Pancreas (tissue), 10 donors: ENCODE measurements at regions not wholly inside any gene's neighbourhood (a gene's known extent, or its start where the extent isn't known, plus 50 kb on each side); places are given as distances from the start of the nearest gene placed in this dataset.

Experiments
- ATAC-seq, 4 donors: fragments of 200-7000 bp; cut with Tn5 transposase; one replicate each; pipeline versions ENCODE4 v1.8.0 to v1.9.1; 2020; ENCODE audit warnings: mild to moderate bottlenecking in 4 of 4, moderate library complexity in 4 of 4
- DNase-seq, 6 donors: peaks; one replicate each; pipeline ENCODE4 v3.0.0-alpha.2; 2020
- FAIRE-seq: peaks from 2 replicates; lab custom pipeline; 2012; peaks lifted over from hg19 to GRCh38; lab: Jason Lieb, UNC
- H3K27ac ChIP-seq, 4 donors: fragments of 200-600 bp; sonication (generic); 1 replicate in 3 of 4; 2 replicates in 1 of 4; pipeline versions ENCODE4 v1.5.0 to v1.8.0; 2020
- H3K27me3 ChIP-seq, 4 donors: fragments of 200-600 bp; one replicate each; pipeline ENCODE4 v1.8.0; 2021
- H3K36me3 ChIP-seq, 3 donors: fragments of 200-600 bp; sonication (generic) in 1 of 3; one replicate each; pipeline versions ENCODE4 v1.5.0 to v1.8.0; 2020 to 2021
- H3K4me1 ChIP-seq, 3 donors: fragments of 200-600 bp; one replicate each; pipeline ENCODE4 v1.8.0; 2021
- H3K4me3 ChIP-seq, 4 donors: fragments of 200-600 bp; sonication (generic) in 2 of 4; one replicate each; pipeline versions ENCODE4 v1.5.0 to v1.8.0; 2020 to 2021
- H3K9me3 ChIP-seq, 4 donors: fragments of 200-600 bp; one replicate each; pipeline ENCODE4 v1.8.0; 2021
- WGBS, 2 donors: extraction: QIAGEN DNeasy Blood & Tissue Kit; methylation state at CpG; one replicate each; pipeline ENCODE4 v1.1.7; 2013; 5-methylcytosine and 5-hydroxymethylcytosine counted together
- intact Hi-C, 3 donors: fragments of 100-400 bp; cut with DNase I; formaldehyde crosslinking; loops; one replicate each; pipeline versions ENCODE4 v1.11.1 to v1.14.2; 2022
- TF ChIP-seq, protein P1 (sequence below), 4 donors: fragments of 200-600 bp; sonication (generic) in 3 of 4; IDR thresholded peaks; one replicate each; pipeline versions ENCODE4 v1.5.0 to v1.8.0; 2021; ENCODE audit warnings: antibody characterized with exemption in 4 of 4
- donor health status: healthy with polysubstance abuse.
- donor health status: DM: no; HTN: no; CAD: no; lungs with moderate emphysema.
- donor health status: DM: no; HTN: no; CAD: no.
- donor health status: control.
- donor health status: control.
- donor health status: Bipolar disorder and iron deficiency.
- donor health status: DM: yes; HTN: yes; CAD: no.
- donor health status: DM: no; HTN: no; CAD: no.
- donor health status: DM: no; HTN: no; CAD: no.
- donor health status: DM: yes; HTN: yes; CAD: no.

DNA sequence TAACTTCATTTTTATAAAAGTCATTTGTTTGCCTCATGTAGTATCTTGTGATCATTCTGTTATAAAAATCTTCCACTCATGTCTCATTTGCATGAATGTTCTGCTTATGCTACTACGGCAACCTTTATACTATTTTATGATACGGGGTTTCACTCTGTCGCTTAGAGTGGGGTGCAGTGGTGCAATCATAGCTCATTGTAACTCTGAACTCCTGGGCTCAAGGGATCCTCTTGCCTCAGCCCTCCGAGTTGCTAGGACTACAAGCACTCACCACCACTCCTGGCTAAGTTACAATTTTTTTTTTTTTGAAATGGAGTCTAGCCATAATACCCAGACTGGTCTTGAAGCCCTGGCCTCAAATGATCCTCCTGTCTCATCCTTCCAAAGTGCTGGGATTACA, 154.4 kb upstream of the PREP start:
- TF ChIP-seq, protein P1, sequence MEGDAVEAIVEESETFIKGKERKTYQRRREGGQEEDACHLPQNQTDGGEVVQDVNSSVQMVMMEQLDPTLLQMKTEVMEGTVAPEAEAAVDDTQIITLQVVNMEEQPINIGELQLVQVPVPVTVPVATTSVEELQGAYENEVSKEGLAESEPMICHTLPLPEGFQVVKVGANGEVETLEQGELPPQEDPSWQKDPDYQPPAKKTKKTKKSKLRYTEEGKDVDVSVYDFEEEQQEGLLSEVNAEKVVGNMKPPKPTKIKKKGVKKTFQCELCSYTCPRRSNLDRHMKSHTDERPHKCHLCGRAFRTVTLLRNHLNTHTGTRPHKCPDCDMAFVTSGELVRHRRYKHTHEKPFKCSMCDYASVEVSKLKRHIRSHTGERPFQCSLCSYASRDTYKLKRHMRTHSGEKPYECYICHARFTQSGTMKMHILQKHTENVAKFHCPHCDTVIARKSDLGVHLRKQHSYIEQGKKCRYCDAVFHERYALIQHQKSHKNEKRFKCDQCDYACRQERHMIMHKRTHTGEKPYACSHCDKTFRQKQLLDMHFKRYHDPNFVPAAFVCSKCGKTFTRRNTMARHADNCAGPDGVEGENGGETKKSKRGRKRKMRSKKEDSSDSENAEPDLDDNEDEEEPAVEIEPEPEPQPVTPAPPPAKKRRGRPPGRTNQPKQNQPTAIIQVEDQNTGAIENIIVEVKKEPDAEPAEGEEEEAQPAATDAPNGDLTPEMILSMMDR (IDR thresholded peaks at IDR 0.05), result no peak
- DNase-seq (no peak), ATAC-seq (no peak), FAIRE-seq (no peak)
- 81 to 85% methylated on average over 4 of the region's 4 CpGs for WGBS, 2 donors
- H3K4me1 ChIP-seq, result no peaks in the 10 kb centered on the region
- no peak overlapping the region for H3K27ac ChIP-seq
- no peaks in the 10 kb centered on the region for H3K9me3 ChIP-seq
- no peaks in the 10 kb centered on the region for H3K27me3 ChIP-seq
- H3K4me3 ChIP-seq, result no peak overlapping the region
- intact Hi-C loops, result no loop called here
- no peaks in the 10 kb centered on the region for H3K36me3 ChIP-seq

DNA sequence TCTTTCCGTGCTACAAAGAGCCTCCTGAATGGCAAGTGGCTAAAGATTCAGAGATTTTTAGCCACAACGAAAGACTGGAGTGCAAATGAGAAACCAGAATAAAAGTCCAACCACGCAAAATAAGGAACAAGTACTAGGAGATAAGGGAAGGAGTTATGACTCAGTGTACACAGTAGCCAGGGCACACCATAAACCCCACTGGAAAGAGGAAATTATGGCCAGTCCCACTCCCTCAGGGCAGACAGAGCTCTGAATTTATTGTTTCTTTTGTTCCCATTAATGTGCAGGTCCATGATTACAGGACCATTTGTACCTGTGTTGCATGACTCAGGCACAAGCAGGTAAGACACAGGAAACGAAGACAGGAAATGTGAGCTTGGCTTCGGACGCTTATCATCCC, 150.3 kb upstream of the PREP start:
- TF ChIP-seq, protein P1 (IDR thresholded peaks at IDR 0.05), result no peak
- H3K9me3 ChIP-seq, result no peaks in the 10 kb centered on the region
- ATAC-seq, result peak in 2 of 4 donors; percentile 46 to 70
- H3K27me3 ChIP-seq, result no peaks in the 10 kb centered on the region
- no peak for DNase-seq
- H3K27ac ChIP-seq, result no peak overlapping the region
- H3K36me3 ChIP-seq, result no peaks in the 10 kb centered on the region
- FAIRE-seq, result no peak
- WGBS, 2 donors, result 65 to 79% methylated on average over 6 of the region's 6 CpGs
- intact Hi-C loops, result no loop called here
- H3K4me1 ChIP-seq, result no peaks in the 10 kb centered on the region
- H3K4me3 ChIP-seq, result no peak overlapping the region

DNA sequence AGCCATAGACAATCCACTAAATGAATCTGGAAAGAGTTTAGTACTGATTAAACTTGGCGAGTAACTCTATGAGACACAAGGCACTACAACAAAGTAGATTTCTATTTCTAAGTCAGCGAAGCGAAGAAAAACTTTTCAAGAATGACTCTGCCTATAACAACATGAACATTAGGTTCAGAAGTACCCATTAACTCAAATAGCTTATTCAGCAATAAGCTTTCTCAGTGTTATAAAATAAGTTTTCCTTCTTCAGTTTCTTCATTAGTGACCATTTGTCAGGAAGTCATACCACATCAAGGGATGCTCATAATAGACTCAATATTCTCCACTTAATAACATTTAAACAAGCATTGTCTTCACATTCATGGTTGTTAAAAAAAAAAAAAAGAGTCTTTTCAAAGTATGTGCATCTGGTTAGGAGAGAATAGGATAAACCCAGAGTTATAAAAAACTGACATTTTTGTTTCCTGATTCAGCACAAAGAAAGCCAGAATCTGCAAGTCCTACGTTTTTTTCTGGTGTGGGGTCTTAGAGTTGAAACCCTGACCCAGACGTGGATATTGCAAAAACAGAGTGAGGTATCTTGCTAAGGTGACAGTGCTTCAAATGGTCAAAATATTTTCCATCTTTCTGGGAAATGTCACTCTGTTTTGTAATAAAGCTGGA, 148.2 kb upstream of the PREP start:
- Histone ChIP-seq H3K9me3 (no peaks in the 10 kb centered on the region), H3K4me1 (no peaks in the 10 kb centered on the region), H3K27me3 (no peaks in the 10 kb centered on the region), H3K36me3 (no peaks in the 10 kb centered on the region), H3K27ac (no peak overlapping the region), H3K4me3 (no peak overlapping the region)
- TF ChIP-seq, protein P1 (IDR thresholded peaks at IDR 0.05), result no peak
- 61 to 69% methylated on average over 5 of the region's 5 CpGs for WGBS, 2 donors
- intact Hi-C loops, result no loop called here
- ATAC-seq (no peak), FAIRE-seq (no peak), DNase-seq (no peak)

DNA sequence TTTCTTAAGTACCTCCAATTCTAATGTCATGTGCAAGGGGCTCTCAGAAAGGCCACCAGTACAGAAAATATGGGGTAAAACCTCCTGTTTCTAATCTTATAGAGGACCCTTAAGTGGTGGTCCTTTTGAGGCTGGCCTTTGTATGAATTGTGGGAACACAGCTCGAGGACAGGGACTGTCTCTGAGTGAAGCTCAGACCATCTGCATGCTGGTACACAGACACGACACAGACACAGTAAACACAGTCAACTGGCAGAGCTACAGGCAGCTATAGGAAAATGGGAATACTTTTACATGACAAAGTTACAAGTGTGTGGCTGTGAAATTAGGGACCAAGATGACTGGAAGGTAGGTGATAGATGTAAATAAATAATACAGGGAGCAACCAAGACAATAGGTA, 143.9 kb upstream of the PREP start:
- H3K4me1 ChIP-seq, result no peaks in the 10 kb centered on the region
- FAIRE-seq (no peak), ATAC-seq (no peak), DNase-seq (no peak)
- intact Hi-C loops, result no loop called here
- WGBS, 2 donors, result 62% methylated on average over 2 of the region's 2 CpGs
- H3K4me3 ChIP-seq, result no peak overlapping the region
- no peaks in the 10 kb centered on the region for H3K9me3 ChIP-seq
- no peaks in the 10 kb centered on the region for H3K27me3 ChIP-seq
- H3K36me3 ChIP-seq, result no peaks in the 10 kb centered on the region
- TF ChIP-seq, protein P1 (IDR thresholded peaks at IDR 0.05), result no peak
- no peak overlapping the region for H3K27ac ChIP-seq

DNA sequence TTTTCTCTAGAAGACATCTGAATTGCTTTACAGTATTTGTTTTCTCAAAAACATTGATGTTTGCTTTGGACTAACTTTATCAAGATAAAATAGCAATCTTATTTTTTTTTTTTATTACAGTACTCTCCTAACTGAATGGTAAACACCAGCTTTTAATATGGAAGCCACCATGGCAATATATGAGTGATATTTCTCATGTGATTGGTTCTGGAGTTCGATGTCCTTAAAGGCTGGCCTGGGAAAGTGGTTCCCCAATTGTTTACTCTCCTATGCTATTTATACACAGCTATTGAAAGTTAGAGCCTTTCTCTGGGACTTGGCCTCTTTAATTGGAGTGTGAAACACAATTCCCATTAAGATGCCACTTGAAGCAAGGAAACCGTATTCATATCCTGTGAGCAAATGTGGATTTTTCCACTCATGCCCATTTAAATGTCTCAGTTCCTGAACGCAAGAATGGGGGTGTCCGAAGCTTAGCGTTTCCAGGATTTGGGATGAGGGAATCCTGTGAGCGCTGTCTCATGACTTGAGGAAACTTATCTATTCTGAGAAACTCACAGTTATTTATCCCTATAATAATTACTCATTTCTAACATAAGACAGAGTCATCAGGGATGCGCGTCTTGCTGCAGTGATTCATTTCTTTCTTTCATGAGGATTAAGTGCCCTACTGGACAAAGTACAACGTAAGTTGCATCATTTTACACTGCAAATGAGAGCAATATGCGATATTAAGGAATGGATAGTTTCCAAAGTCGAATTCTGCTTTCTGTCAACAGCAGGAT, 143.3 kb upstream of the PREP start:
- no peak for DNase-seq
- peak in 2 of 4 donors; percentile 32 to 40 for ATAC-seq
- no peak for FAIRE-seq
- Histone ChIP-seq H3K27ac (no peak overlapping the region), H3K9me3 (no peaks in the 10 kb centered on the region), H3K4me1 (no peaks in the 10 kb centered on the region), H3K27me3 (no peaks in the 10 kb centered on the region), H3K4me3 (no peak overlapping the region), H3K36me3 (no peaks in the 10 kb centered on the region)
- 68 to 71% methylated on average over 11 of the region's 11 CpGs for WGBS, 2 donors
- intact Hi-C loops, result no loop called here
- TF ChIP-seq, protein P1 (IDR thresholded peaks at IDR 0.05), result no peak
